HEK293T (cell line): ENCODE measurements at regions not wholly inside any gene's neighbourhood (a gene's known extent, or its start where the extent isn't known, plus 50 kb on each side); places are given as distances from the start of the nearest gene placed in this dataset.

Experiments
- ARNT ChIP-seq: fragments of 450-650 bp; IDR thresholded peaks from 2 replicates; pipeline ENCODE4 v1.6.1; 2017; ENCODE audit warnings: mild to moderate bottlenecking
- SP1 ChIP-seq: fragments of 450-650 bp; IDR thresholded peaks from 2 replicates; pipeline ENCODE4 v1.6.1; 2017
- TARDBP ChIP-seq: fragments of 450-650 bp; IDR thresholded peaks from 2 replicates; pipeline ENCODE4 v1.6.1; 2016

GRCh38 chr17:69634844-69635243, 220.3 kb downstream of the MAP2K6 start:
- TF ChIP-seq TARDBP (no peak), ARNT (no peak), SP1 (no peak)
